ENCODE measurements at regions not wholly inside any gene's neighbourhood (a gene's known extent, or its start where the extent isn't known, plus 50 kb on each side); places are given as distances from the start of the nearest gene placed in this dataset.

- H3K4me3 Mint-ChIP-seq: no peak overlapping the region
- H3K4me1 Mint-ChIP-seq (ENCODE audit: low read depth): no peaks in the 10 kb centered on the region
- H3K27me3 Mint-ChIP-seq: no peaks in the 10 kb centered on the region
- ChIA-PET CTCF (interaction anchor here (0.6 kb wide), 1 partner anchor 87 kb away, joined by 3 read pairs; no protein-coding TSS in a partner anchor), POLR2A (no interaction called here)
- H3K9me3 Mint-ChIP-seq: no peaks in the 10 kb centered on the region
- intact Hi-C loops (cut with micrococcal nuclease): no loop called here
- H3K27ac Mint-ChIP-seq: no peak overlapping the region
- DNase-seq: no peak
- H3K36me3 Mint-ChIP-seq: no peaks in the 10 kb centered on the region
Observed at GRCh38 chr4:84441758-84442377, 57.2 kb downstream of the NKX6-1 start.

GRCh38 chr4:84439996-84440395 lies 59.1 kb downstream of the NKX6-1 start:
- ChIA-PET POLR2A (no interaction called here), CTCF (no interaction called here)
- no peaks in the 10 kb centered on the region for H3K27me3 Mint-ChIP-seq
- intact Hi-C loops (cut with micrococcal nuclease): no loop called here
- no peaks in the 10 kb centered on the region for H3K4me1 Mint-ChIP-seq (ENCODE audit: low read depth)
- H3K9me3 Mint-ChIP-seq: no peaks in the 10 kb centered on the region
- H3K4me3 Mint-ChIP-seq: no peak overlapping the region
- H3K36me3 Mint-ChIP-seq: no peaks in the 10 kb centered on the region
- no peak overlapping the region for H3K27ac Mint-ChIP-seq
- no peak for DNase-seq

- ChIA-PET POLR2A (no interaction called here), CTCF (no interaction called here)
- no peaks in the 10 kb centered on the region for H3K27me3 Mint-ChIP-seq
- intact Hi-C loops (cut with micrococcal nuclease): no loop called here
- no peaks in the 10 kb centered on the region for H3K9me3 Mint-ChIP-seq
- H3K36me3 Mint-ChIP-seq: no peaks in the 10 kb centered on the region
- DNase-seq: no peak
- H3K27ac Mint-ChIP-seq: no peak overlapping the region
- no peak overlapping the region for H3K4me3 Mint-ChIP-seq
- H3K4me1 Mint-ChIP-seq (ENCODE audit: low read depth): no peaks in the 10 kb centered on the region
Observed at GRCh38 chr4:84436812-84437211, 62.3 kb downstream of the NKX6-1 start.

DNA sequence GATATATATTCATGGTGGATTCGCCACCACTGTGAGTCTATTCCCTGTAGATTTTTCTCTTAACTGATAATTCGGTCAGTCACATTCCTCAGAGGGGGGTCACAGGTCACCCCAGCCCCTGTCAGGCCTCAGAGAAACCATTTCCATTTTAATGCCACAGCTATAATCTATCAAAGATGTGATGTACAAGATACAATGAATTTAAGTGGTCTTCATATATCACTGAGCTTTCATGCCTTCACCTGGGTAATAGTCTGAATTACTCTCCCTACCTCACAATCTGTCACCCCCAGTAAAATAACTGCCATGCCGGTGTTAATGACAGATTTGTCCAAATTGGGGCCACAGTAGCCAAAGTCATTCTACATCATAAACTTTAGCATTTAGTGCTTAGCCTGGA lies 64.7 kb downstream of the NKX6-1 start:
- no peaks in the 10 kb centered on the region for H3K4me1 Mint-ChIP-seq (ENCODE audit: low read depth)
- DNase-seq: no peak
- POLR2A ChIA-PET: no interaction called here
- H3K36me3 Mint-ChIP-seq: no peaks in the 10 kb centered on the region
- H3K9me3 Mint-ChIP-seq: no peaks in the 10 kb centered on the region
- no peak overlapping the region for H3K27ac Mint-ChIP-seq
- CTCF ChIA-PET: no interaction called here
- no peaks in the 10 kb centered on the region for H3K27me3 Mint-ChIP-seq
- intact Hi-C loops (cut with micrococcal nuclease): no loop called here
- no peak overlapping the region for H3K4me3 Mint-ChIP-seq

DNA sequence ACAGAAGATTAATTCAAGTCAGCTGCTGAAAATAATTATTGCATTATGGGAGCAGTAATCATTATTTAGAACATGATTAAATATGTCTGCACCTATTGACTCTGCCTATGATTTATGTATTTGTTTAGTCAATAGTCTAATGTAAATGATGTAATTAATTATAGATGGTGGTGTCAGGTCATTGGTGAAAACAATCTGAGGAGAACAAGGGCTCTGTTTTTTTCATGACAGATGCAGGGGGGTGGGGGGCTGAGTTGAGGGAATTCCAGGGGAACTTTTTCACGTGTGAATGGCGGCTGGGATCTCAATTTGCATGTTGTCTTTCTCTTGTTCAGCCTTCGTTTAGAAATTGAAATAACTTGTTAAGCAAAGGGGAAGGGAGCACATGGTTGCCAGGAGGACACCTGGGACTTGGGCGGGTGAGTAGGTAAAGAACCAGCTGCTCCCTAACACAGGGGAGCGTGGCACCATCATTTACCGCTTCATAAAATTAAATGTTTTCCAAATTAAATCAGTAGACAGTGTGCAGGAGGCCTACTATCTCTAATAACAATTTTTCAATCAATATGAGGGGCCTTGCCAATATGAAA lies 65.4 kb downstream of the NKX6-1 start:
- intact Hi-C loops (cut with micrococcal nuclease): no loop called here
- H3K27ac Mint-ChIP-seq: no peak overlapping the region
- H3K4me3 Mint-ChIP-seq: no peak overlapping the region
- ChIA-PET CTCF (no interaction called here), POLR2A (no interaction called here)
- H3K27me3 Mint-ChIP-seq: no peaks in the 10 kb centered on the region
- no peak for DNase-seq
- no peaks in the 10 kb centered on the region for H3K4me1 Mint-ChIP-seq (ENCODE audit: low read depth)
- H3K9me3 Mint-ChIP-seq: no peaks in the 10 kb centered on the region
- H3K36me3 Mint-ChIP-seq: no peaks in the 10 kb centered on the region

DNA sequence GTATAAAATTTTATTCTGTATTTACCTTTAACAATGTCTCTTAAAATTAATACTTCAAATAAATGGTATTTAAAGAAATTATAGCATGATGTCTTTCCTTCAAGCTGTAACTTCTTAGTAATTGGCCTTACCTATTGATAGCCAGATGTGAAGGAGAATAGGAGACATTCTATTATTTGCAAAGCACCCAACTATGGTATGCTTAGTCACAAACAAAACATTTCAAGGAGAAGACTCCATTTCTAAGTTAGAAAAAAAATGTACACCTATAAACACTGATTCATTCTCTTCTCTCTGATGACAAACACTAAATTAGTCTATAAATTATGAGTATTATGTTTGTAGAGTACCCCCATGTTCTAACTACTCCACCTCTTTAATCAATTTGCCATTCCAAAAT lies 66.4 kb downstream of the NKX6-1 start:
- intact Hi-C loops (cut with micrococcal nuclease): no loop called here
- no peak overlapping the region for H3K27ac Mint-ChIP-seq

GRCh38 chr4:84420608-84421007 lies 78.5 kb downstream of the NKX6-1 start:
- no peaks in the 10 kb centered on the region for H3K4me1 Mint-ChIP-seq (ENCODE audit: low read depth)
- POLR2A ChIA-PET: no interaction called here

More for the DNA sequence above, 66.4 kb downstream of the NKX6-1 start:
- H3K27me3 Mint-ChIP-seq: no peaks in the 10 kb centered on the region
- CTCF ChIA-PET: no interaction called here
- POLR2A ChIA-PET: no interaction called here
- no peaks in the 10 kb centered on the region for H3K9me3 Mint-ChIP-seq
- H3K4me3 Mint-ChIP-seq: no peak overlapping the region
- no peaks in the 10 kb centered on the region for H3K4me1 Mint-ChIP-seq (ENCODE audit: low read depth)
- no peaks in the 10 kb centered on the region for H3K36me3 Mint-ChIP-seq
- DNase-seq: no peak

DNA sequence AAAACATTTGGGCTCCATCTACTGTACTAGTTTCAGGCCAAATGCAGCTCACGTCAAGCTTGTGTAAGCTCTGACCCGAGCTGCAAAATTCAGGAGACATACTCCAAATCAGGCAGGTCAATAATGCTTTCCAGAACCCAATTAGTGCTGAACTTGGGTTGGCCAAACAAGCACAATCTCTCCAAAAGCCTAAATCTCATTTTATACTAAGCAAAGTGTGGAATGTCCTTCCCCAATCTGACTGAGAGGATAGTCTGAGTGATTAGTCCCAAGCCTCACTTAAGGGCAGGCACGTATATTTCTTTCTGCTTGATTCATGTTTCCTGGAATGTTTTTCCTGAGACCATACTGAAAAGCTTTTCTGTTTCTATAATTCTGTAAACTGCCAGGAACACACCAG lies 79.9 kb downstream of the NKX6-1 start:
- intact Hi-C loops (cut with micrococcal nuclease): no loop called here
- ChIA-PET CTCF (no interaction called here), POLR2A (no interaction called here)
- no peaks in the 10 kb centered on the region for H3K4me1 Mint-ChIP-seq (ENCODE audit: low read depth)
- no peak for DNase-seq
- H3K27ac Mint-ChIP-seq: no peak overlapping the region
- H3K36me3 Mint-ChIP-seq: peaks cover 1% of the 10 kb centered on the region
- H3K4me3 Mint-ChIP-seq: no peak overlapping the region
- H3K9me3 Mint-ChIP-seq: peaks cover 8% of the 10 kb centered on the region
- H3K27me3 Mint-ChIP-seq: no peaks in the 10 kb centered on the region

More at GRCh38 chr4:84420608-84421007, 78.5 kb downstream of the NKX6-1 start:
- H3K27me3 Mint-ChIP-seq: no peaks in the 10 kb centered on the region
- no peak overlapping the region for H3K27ac Mint-ChIP-seq
- CTCF ChIA-PET: no interaction called here
- DNase-seq: no peak
- H3K4me3 Mint-ChIP-seq: no peak overlapping the region
- intact Hi-C loops (cut with micrococcal nuclease): no loop called here
- peaks cover 1% of the 10 kb centered on the region for H3K36me3 Mint-ChIP-seq
- H3K9me3 Mint-ChIP-seq: peaks cover 8% of the 10 kb centered on the region

- H3K4me3 Mint-ChIP-seq: no peak overlapping the region
Observed at GRCh38 chr4:84417997-84418709, 80.9 kb downstream of the NKX6-1 start.

GRCh38 chr4:84413976-84414375 lies 85.1 kb downstream of the NKX6-1 start:
- ChIA-PET POLR2A (no interaction called here), CTCF (no interaction called here)
- intact Hi-C loops (cut with micrococcal nuclease): no loop called here
- H3K36me3 Mint-ChIP-seq: no peaks in the 10 kb centered on the region
- H3K27ac Mint-ChIP-seq: no peak overlapping the region
- DNase-seq: no peak
- H3K4me1 Mint-ChIP-seq (ENCODE audit: low read depth): no peaks in the 10 kb centered on the region
- H3K27me3 Mint-ChIP-seq: no peaks in the 10 kb centered on the region
- no peaks in the 10 kb centered on the region for H3K9me3 Mint-ChIP-seq
- H3K4me3 Mint-ChIP-seq: no peak overlapping the region

More at GRCh38 chr4:84417997-84418709, 80.9 kb downstream of the NKX6-1 start:
- POLR2A ChIA-PET: no interaction called here
- Mint-ChIP-seq H3K27me3 (no peaks in the 10 kb centered on the region), H3K9me3 (peaks cover 4% of the 10 kb centered on the region), H3K27ac (no peak overlapping the region), H3K36me3 (no peaks in the 10 kb centered on the region), H3K4me1 (ENCODE audit: low read depth) (no peaks in the 10 kb centered on the region)
- DNase-seq: no peak
- intact Hi-C loops (cut with micrococcal nuclease): no loop called here
- CTCF ChIA-PET: no interaction called here

DNA sequence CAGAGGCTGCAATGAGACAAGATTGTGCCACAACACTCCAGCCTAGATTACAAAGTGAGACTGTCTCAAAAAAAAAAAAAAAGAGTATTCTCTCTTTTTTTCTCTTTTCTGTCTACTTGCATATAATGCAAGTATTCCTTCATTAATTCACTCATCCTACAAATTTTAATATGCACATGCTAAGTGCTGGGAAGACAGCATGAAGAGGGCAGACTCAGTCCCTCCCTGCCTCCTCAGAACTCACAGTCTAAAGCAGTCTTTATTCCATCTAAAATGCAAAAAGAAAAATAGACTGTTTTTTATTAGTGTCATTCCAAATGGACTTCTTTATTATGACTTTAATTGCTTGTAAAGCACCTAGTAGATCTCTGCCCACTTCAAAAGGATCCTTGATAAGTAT lies 85.6 kb downstream of the NKX6-1 start:
- POLR2A ChIA-PET: no interaction called here
- H3K27ac Mint-ChIP-seq: no peak overlapping the region
- no peaks in the 10 kb centered on the region for H3K9me3 Mint-ChIP-seq
- no peaks in the 10 kb centered on the region for H3K4me1 Mint-ChIP-seq (ENCODE audit: low read depth)
- no peak for DNase-seq
- intact Hi-C loops (cut with micrococcal nuclease): no loop called here
- H3K36me3 Mint-ChIP-seq: no peaks in the 10 kb centered on the region
- H3K27me3 Mint-ChIP-seq: no peaks in the 10 kb centered on the region
- H3K4me3 Mint-ChIP-seq: no peak overlapping the region
- CTCF ChIA-PET: no interaction called here

DNA sequence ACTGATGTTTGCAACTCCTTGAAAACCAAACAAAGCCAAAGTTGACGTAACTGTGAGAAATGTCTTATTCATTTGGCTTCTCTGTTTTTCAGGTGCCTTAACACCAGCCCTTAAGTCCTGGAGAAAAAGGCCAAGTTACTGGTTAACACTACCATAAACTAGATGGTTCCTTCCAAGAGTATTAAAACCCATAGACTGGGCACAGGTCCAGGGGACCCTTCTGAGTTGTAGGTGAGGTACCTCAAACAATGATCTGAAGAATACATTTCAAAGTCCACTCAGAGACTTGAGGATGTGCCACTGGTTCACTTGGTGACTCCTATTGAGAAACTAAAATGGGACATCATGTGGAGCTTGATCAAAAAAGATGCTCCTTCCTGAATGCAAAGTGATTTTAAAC lies 87.0 kb downstream of the NKX6-1 start:
- H3K4me3 Mint-ChIP-seq: no peak overlapping the region
- no peak overlapping the region for H3K27ac Mint-ChIP-seq
- no peaks in the 10 kb centered on the region for H3K36me3 Mint-ChIP-seq
- CTCF ChIA-PET: no interaction called here
- H3K27me3 Mint-ChIP-seq: no peaks in the 10 kb centered on the region
- intact Hi-C loops (cut with micrococcal nuclease): no loop called here
- POLR2A ChIA-PET: no interaction called here
- no peak for DNase-seq
- no peaks in the 10 kb centered on the region for H3K4me1 Mint-ChIP-seq (ENCODE audit: low read depth)
- no peaks in the 10 kb centered on the region for H3K9me3 Mint-ChIP-seq

Data from activated CD4-positive, alpha-beta memory T cell treated with anti-CD3 and anti-CD28 coated beads for 36 hours (primary cell).